ENCODE measurements at regions not wholly inside any gene's neighbourhood (a gene's known extent, or its start where the extent isn't known, plus 50 kb on each side); places are given as distances from the start of the nearest gene placed in this dataset.

DNA sequence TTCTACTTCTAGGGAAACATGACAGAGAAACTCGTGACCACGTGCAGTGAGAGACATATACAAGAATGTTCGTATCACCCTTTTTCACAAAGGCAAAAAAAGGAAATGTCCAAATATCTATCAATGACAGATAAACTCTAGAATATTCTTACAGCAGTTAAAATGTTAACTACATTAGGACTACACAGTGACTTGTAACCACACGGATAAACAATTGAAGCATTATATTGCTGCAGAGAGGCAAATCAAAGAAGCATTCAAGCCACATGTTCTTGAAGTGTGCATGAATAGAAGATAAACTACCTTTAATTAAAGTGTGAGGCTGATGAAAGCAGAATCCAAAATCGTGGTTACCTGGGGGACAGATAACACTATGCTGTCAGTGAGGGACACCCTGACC lies 935.3 kb upstream of the KLHL29 start:
- TF ChIP-seq, protein P1, sequence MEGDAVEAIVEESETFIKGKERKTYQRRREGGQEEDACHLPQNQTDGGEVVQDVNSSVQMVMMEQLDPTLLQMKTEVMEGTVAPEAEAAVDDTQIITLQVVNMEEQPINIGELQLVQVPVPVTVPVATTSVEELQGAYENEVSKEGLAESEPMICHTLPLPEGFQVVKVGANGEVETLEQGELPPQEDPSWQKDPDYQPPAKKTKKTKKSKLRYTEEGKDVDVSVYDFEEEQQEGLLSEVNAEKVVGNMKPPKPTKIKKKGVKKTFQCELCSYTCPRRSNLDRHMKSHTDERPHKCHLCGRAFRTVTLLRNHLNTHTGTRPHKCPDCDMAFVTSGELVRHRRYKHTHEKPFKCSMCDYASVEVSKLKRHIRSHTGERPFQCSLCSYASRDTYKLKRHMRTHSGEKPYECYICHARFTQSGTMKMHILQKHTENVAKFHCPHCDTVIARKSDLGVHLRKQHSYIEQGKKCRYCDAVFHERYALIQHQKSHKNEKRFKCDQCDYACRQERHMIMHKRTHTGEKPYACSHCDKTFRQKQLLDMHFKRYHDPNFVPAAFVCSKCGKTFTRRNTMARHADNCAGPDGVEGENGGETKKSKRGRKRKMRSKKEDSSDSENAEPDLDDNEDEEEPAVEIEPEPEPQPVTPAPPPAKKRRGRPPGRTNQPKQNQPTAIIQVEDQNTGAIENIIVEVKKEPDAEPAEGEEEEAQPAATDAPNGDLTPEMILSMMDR (conservative IDR thresholded peaks at IDR 0.05; ENCODE audit: low read depth, low read length), result no peak
- no peak for TF ChIP-seq RFX5 (IDR thresholded peaks at IDR 0.05; ENCODE audit: low read depth, low read length)
- TF ChIP-seq POLR2A (IDR thresholded peaks at IDR 0.05; ENCODE audit: low read depth, low read length), result no peak
- TF ChIP-seq NFE2L2 (IDR thresholded peaks at IDR 0.05; ENCODE audit: low read depth, low read length), result no peak
- TF ChIP-seq CHD1 (IDR thresholded peaks at IDR 0.05; ENCODE audit: low read depth, low read length), result no peak
- no peak for TF ChIP-seq MAZ (IDR thresholded peaks at IDR 0.05; ENCODE audit: borderline replicate concordance, low read depth, low read length)
- TF ChIP-seq MXI1 (IDR thresholded peaks at IDR 0.05; ENCODE audit: borderline replicate concordance, low read depth, low read length), result no peak
- TF ChIP-seq BHLHE40 (IDR thresholded peaks at IDR 0.05; ENCODE audit: low read depth, low read length), result no peak
- no peak for TF ChIP-seq MAFK (IDR thresholded peaks at IDR 0.05; ENCODE audit: low read depth, low read length)
- no peak for TF ChIP-seq SMC3 (IDR thresholded peaks at IDR 0.05; ENCODE audit: low read depth, low read length)
- TF ChIP-seq, protein P2, sequence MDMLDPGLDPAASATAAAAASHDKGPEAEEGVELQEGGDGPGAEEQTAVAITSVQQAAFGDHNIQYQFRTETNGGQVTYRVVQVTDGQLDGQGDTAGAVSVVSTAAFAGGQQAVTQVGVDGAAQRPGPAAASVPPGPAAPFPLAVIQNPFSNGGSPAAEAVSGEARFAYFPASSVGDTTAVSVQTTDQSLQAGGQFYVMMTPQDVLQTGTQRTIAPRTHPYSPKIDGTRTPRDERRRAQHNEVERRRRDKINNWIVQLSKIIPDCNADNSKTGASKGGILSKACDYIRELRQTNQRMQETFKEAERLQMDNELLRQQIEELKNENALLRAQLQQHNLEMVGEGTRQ (IDR thresholded peaks at IDR 0.05; ENCODE audit: low read depth, low read length), result no peak
- TF ChIP-seq, protein P3, sequence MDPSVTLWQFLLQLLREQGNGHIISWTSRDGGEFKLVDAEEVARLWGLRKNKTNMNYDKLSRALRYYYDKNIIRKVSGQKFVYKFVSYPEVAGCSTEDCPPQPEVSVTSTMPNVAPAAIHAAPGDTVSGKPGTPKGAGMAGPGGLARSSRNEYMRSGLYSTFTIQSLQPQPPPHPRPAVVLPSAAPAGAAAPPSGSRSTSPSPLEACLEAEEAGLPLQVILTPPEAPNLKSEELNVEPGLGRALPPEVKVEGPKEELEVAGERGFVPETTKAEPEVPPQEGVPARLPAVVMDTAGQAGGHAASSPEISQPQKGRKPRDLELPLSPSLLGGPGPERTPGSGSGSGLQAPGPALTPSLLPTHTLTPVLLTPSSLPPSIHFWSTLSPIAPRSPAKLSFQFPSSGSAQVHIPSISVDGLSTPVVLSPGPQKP (IDR thresholded peaks at IDR 0.05; ENCODE audit: borderline replicate concordance, low read depth, low read length), result no peak
- TF ChIP-seq RCOR1 (IDR thresholded peaks at IDR 0.05; ENCODE audit: insufficient replicate concordance, low read length), result no peak
- TF ChIP-seq FOS (IDR thresholded peaks at IDR 0.05; ENCODE audit: low read depth, low read length), result no peak

Data from IMR-90 (cell line).